ENCODE measurements at regions not wholly inside any gene's neighbourhood (a gene's known extent, or its start where the extent isn't known, plus 50 kb on each side); places are given as distances from the start of the nearest gene placed in this dataset.

DNA sequence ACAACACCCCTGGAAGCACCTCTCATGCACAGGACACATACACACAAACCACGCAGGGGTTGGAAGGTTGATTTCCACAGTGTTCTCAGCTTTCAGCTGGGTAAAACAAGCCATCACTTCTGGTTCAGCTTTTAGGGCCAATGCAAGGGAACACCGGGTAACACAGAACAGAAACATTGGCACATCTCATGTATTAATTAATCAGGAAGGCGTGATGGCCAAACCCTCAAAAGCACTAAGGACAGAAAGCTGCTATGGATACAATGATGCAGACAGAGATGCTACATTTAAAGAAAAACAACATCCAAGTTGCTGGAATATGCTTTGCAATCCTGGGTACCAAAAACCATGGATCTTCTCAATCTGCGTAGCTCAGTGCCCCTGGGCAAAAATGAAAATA is 104.3 kb upstream of the BEND6 start:
- TF ChIP-seq, protein P1, sequence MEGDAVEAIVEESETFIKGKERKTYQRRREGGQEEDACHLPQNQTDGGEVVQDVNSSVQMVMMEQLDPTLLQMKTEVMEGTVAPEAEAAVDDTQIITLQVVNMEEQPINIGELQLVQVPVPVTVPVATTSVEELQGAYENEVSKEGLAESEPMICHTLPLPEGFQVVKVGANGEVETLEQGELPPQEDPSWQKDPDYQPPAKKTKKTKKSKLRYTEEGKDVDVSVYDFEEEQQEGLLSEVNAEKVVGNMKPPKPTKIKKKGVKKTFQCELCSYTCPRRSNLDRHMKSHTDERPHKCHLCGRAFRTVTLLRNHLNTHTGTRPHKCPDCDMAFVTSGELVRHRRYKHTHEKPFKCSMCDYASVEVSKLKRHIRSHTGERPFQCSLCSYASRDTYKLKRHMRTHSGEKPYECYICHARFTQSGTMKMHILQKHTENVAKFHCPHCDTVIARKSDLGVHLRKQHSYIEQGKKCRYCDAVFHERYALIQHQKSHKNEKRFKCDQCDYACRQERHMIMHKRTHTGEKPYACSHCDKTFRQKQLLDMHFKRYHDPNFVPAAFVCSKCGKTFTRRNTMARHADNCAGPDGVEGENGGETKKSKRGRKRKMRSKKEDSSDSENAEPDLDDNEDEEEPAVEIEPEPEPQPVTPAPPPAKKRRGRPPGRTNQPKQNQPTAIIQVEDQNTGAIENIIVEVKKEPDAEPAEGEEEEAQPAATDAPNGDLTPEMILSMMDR (IDR thresholded peaks at IDR 0.05; ENCODE audit: extremely low read depth, insufficient read depth, missing control alignments): no peak
- in situ Hi-C loops (cut with MboI; ENCODE audit: low pct_unique_long_range_greater_than_20kb, low sequenced_read_pairs, unreplicated experiment): loop anchor here (25.0 kb wide), 1 partner anchor 488 kb away; no protein-coding TSS in a partner anchor

GRCh38 chr6:56849896-56850295 is 105.0 kb upstream of the BEND6 start:
- DNase-seq (ENCODE audit: low spot score): no peak
- TF ChIP-seq, protein P1 (IDR thresholded peaks at IDR 0.05; ENCODE audit: extremely low read depth, insufficient read depth, missing control alignments): no peak
- in situ Hi-C loops (cut with MboI; ENCODE audit: low pct_unique_long_range_greater_than_20kb, low sequenced_read_pairs, unreplicated experiment): loop anchor here (10.0 to 25.0 kb wide), 2 partner anchors 85 to 488 kb away; no protein-coding TSS in a partner anchor

More for the DNA sequence above, 104.3 kb upstream of the BEND6 start:
- DNase-seq (ENCODE audit: low spot score): no peak

DNA sequence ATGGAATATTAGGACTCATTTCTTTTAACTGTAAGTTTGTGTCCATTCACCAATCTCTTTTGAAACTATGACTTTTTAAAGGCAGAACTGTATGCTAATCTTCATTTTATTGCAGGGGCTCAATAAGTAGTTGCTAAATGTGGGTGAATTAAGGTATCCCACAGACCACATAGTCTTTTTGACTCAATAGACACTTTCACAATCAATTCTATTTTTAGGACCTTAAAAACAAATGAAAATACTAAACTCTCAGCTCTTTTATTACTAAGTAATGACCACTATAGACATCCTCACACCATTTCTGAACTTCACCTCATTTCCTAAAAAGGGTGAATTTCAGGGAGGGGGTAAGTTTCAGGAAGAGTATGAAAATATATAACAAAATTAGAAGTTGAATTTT is 106.8 kb upstream of the BEND6 start:
- in situ Hi-C loops (cut with MboI; ENCODE audit: low pct_unique_long_range_greater_than_20kb, low sequenced_read_pairs, unreplicated experiment): loop anchor here (10.0 kb wide), 1 partner anchor 83 kb away; no protein-coding TSS in a partner anchor
- TF ChIP-seq, protein P1 (IDR thresholded peaks at IDR 0.05; ENCODE audit: extremely low read depth, insufficient read depth, missing control alignments): no peak
- DNase-seq (ENCODE audit: low spot score): no peak

DNA sequence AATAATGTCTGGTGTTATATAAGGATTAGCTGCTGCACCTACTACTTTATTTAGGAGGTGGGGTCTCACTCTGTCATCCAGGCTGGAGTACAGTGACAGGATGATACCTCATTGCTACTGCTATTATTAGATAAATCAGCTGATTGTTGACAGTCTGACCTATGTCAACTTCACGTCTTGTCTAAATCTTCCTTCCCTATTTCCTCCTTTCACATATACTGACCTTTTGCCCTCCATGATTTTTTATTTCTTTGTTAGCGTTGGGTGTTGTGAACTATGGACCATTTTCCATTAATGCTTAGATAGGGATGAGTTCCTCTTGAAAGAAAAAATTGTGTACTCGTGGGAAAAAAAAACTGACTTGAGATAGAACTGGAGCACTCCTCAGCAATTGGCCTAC is 109.9 kb upstream of the BEND6 start:
- in situ Hi-C loops (cut with MboI; ENCODE audit: low pct_unique_long_range_greater_than_20kb, low sequenced_read_pairs, unreplicated experiment): loop anchor here (10.0 kb wide), 1 partner anchor 80 kb away; no protein-coding TSS in a partner anchor
- DNase-seq (ENCODE audit: low spot score): no peak
- TF ChIP-seq, protein P1 (IDR thresholded peaks at IDR 0.05; ENCODE audit: extremely low read depth, insufficient read depth, missing control alignments): no peak

DNA sequence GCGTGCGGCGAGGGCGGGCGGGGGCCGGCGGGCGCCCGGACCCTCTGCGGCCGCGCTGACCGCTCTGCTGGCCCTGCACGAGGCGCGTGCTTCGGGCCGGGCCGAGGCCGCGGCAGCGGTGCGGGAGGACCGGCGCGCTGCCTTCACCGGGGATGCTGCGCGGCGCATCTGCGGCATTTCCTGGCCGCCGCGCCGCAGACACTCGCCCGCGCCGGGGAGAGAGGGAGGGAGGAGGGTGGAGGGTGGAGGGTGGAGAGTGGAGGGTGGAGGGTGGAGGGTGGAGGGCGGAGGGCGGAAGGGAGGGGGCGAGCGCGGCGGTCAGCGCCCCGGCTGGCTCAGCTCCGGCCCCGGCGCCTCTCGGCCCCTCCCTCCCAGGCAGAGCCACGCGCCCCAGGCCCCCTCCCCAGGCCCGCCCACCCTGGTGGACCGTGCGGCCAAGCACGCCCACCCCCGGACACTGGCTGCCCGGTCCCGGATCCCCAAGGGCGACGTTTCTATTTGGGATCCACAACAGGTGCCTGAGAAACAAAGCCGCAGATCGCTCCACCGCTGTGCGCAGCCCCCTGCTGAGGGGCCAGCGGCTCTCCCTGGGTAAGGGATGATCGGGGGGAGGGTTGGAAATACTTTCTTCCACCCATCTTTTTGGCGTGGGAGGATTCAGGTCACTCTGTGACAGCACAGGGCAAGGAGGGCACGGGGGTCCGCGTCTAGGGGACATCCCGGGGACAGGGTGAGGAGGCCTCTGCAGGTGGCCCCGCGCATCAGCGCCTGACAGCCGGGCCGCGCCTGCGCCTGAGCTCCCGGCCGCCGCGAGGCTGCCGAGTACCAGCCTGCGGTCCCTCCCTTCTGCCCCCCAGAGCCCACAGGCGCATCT is 111.2 kb upstream of the BEND6 start:
- in situ Hi-C loops (cut with MboI; ENCODE audit: low pct_unique_long_range_greater_than_20kb, low sequenced_read_pairs, unreplicated experiment): loop anchor here (10.0 kb wide), 1 partner anchor 79 kb away; no protein-coding TSS in a partner anchor
- peak; percentile 84 for DNase-seq (ENCODE audit: low spot score)
- TF ChIP-seq, protein P1 (IDR thresholded peaks at IDR 0.05; ENCODE audit: extremely low read depth, insufficient read depth, missing control alignments): peak; percentile 68

- TF ChIP-seq, protein P1 (IDR thresholded peaks at IDR 0.05; ENCODE audit: extremely low read depth, insufficient read depth, missing control alignments): no peak
- in situ Hi-C loops (cut with MboI; ENCODE audit: low pct_unique_long_range_greater_than_20kb, low sequenced_read_pairs, unreplicated experiment): loop anchor here (10.0 kb wide), 1 partner anchor 78 kb away; no protein-coding TSS in a partner anchor
- DNase-seq (ENCODE audit: low spot score): peak; percentile 59
These were observed 112.0 kb upstream of the BEND6 start for GRCh38 chr6:56842686-56843475.
